ENCODE measurements at regions not wholly inside any gene's neighbourhood (a gene's known extent, or its start where the extent isn't known, plus 50 kb on each side); places are given as distances from the start of the nearest gene placed in this dataset.
"Not testable (repeated sequence)": the region's sequence is repeated elsewhere in the genome, so short reads cannot be mapped to it uniquely, and the experiment has no call there.

DNA sequence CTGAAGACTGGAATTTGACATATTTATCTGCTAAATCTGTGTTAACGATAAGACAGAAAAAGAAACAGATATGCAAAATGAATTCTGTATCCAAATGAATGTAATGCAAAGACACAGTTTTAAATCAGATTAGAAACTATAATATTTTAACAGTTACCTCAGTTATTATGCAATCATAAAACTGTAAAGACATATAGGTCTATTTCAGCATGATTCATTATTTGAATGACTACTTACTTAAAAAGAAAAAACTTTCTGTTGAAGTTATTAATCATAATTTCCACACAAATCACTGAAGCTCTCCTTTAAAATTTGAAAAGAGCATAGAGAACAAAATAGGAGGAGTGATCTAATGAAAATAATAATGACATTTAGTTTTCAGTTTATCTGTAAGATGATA, 742.6 kb downstream of the FSCB start:
- DNase-seq (ENCODE audit: insufficient read length, low spot score) (no peak), FAIRE-seq (no peak)

GRCh38 chr14:43755707-43756106, 751.4 kb downstream of the FSCB start:
- no peak for FAIRE-seq
- no peak for DNase-seq (ENCODE audit: insufficient read length, low spot score)

DNA sequence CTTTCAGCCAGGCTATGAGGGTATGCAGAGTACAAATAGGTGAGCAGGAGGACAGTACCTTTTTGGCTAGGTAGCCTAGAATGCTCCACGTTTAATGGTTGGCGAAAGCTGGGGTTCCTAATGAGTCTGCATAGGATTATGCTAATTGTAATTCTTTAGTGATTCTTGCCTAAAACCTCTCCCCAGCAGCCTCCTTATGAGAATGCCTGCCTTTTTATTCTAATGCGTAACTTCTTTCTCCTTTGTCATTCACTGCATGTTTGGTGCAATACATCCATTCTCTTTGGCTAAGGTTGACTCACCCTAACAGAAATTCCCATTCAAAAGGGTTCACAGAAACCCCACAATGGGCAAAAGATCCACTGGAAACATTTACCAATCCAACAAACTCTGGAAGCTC, 752.2 kb downstream of the FSCB start:
- FAIRE-seq (no peak), DNase-seq (ENCODE audit: insufficient read length, low spot score) (no peak)

GRCh38 chr14:43745746-43746145, 761.3 kb downstream of the FSCB start:
- no peak for DNase-seq (ENCODE audit: insufficient read length, low spot score)
- FAIRE-seq = no peak

GRCh38 chr14:43735932-43736331, 771.2 kb downstream of the FSCB start:
- FAIRE-seq (no peak), DNase-seq (ENCODE audit: insufficient read length, low spot score) (no peak)

DNA sequence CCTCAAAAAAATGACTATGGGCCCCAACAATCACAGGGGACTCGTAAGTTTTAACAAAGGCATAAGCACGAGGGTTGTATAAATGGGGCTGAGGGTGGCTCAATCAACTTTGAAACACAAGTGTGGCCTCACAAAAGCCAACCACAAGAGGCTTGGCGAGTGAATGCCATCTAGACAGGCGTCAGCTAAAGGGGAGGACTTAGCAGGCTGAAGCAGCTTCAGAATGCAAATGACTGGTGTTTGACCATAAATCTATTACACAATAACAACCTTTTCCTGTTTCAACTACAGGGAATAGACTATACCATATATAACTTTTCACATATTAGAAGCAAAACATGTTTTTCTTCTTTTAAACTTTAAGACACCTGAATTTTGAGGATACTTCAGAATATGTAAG, 777.9 kb downstream of the FSCB start:
- FAIRE-seq = no peak

DNA sequence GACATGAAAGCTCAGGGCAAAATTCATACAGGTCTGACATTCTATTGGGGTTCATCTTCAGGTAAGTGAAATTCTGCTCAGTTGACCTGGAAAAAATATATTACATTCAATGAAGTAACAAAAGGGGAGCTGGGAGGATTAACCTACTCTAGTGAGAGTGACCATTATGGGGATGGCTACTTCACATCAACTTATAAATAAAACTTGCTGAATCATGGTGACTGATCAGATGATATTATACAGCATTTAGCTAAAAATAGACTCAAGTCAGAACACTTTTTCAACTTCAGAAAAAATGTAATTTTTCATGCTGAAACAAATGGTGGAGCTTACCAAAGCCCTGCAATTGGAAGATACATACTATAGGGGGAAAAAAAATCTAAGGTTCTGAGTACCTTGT, 800.2 kb downstream of the FSCB start:
- no peak for FAIRE-seq
- DNase-seq (ENCODE audit: insufficient read length, low spot score) = no peak

More for the DNA sequence above, 777.9 kb downstream of the FSCB start:
- DNase-seq (ENCODE audit: insufficient read length, low spot score) = no peak

DNA sequence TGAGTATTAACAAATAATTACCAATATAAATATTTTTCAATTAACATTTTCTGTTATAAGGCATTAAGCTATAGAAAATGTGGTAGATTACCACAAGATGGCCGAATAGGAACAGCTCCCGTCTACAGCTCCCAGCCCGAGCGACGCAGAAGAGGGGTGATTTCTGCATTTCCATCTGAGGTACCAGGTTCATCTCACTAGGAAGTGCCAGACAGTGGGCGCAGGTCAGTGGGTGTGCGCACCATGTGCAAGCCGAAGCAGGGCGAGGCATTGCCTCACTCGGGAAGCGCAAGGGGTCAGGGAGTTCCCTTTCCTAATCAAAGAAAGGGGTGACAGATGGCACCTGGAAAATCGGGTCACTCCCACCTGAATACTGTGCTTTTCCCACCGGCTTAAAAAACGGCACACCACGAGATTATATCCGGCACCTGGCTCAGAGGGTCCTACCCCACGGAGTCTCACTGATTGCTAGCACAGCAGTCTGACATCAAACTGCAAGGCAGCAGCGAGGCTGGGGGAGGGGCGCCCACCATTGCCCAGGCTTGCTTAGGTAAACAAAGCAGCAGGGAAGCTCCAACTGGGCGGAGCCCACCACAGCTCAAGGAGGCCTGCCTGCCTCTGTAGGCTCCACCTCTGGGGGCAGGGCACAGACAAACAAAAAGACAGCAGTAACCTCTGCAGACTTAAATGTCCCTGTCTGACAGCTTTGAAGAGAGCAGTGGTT, 808.4 kb downstream of the FSCB start:
- FAIRE-seq; DNase-seq (ENCODE audit: insufficient read length, low spot score): not testable (repeated sequence)

GRCh38 chr14:43697003-43697402, 810.1 kb downstream of the FSCB start:
- no peak for FAIRE-seq
- no peak for DNase-seq (ENCODE audit: insufficient read length, low spot score)

DNA sequence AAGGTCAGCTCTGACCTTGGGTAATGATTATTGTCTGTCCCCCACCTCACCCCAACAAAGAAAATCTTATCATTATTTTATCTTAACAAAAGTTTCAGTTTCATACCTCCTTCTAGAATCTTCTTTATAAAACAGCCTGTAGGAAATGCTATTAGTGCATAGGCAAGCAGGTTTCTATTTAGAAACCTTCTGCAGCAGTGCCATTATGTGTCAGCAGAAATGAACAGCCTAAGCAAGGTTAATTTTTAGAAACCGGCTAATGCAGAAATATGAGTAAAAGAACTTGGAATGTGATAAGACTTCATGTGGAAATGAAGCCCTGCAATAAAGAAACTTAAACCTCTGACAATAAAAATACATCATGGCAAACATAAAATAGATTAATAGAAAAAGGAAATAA, 814.4 kb downstream of the FSCB start:
- no peak for DNase-seq (ENCODE audit: insufficient read length, low spot score)

GRCh38 chr14:43687921-43688320, 819.2 kb downstream of the FSCB start:
- no peak for FAIRE-seq

More for the DNA sequence above, 814.4 kb downstream of the FSCB start:
- FAIRE-seq = no peak

GRCh38 chr14:43677581-43677980, 829.5 kb downstream of the FSCB start:
- no peak for DNase-seq (ENCODE audit: insufficient read length, low spot score)
- no peak for FAIRE-seq

More at GRCh38 chr14:43687921-43688320, 819.2 kb downstream of the FSCB start:
- DNase-seq (ENCODE audit: insufficient read length, low spot score) = no peak

GRCh38 chr14:43674273-43674672, 832.8 kb downstream of the FSCB start:
- no peak for FAIRE-seq
- no peak for DNase-seq (ENCODE audit: insufficient read length, low spot score)

GRCh38 chr14:43671716-43672485, 835.2 kb downstream of the FSCB start:
- DNase-seq (ENCODE audit: insufficient read length, low spot score) (no peak), FAIRE-seq (no peak)

DNA sequence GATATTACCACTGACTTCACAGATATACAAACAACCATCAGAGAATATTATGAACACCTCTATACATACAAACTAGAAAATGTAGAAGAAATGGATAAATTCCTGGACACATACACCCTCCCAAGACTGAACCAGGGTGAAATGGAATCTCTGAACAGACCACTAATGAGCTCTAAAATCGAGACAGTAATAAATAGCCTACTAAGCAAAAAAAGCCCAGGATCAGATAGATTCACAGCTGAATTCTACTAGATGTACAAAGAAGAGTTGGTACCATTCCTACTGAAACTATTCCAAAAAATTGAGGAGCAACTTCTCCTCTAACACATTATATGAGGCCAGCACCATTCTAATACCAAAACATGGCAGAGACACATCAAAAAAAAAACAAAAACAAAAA, 837.7 kb downstream of the FSCB start:
- FAIRE-seq (no peak), DNase-seq (ENCODE audit: insufficient read length, low spot score) (no peak)

DNA sequence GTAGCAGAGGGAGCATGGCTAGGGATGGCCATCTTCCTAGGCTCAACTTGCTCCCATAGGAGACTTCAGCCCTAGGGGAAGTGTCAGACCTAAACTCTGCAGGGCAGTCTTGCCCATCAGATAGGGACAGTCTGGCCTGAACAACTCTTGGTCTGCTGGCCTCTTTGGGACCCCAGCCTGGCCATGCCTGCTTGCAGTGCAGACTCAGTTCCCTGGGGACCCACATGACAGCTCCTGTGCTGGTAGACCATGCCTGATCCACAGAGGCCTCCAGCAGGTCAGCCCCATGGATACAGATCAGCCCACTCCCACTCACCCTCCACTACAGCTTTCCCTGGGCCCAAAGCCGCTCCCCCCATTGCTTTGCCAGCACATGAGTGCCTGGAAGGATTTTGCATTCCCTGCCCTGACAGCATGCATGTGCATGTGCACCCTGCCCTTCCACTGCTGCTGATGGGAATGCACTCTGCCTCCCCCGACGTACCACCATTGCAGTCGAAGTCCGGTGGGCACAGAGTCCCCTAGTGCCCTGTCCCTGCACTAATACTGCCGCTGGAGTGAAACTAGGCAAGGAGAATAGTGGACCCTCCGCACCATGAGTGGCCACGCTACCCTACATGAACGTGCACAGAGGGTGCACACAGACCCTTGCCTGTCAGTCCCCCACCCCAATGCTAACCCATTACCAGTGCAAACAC, 841.4 kb downstream of the FSCB start:
- DNase-seq (ENCODE audit: insufficient read length, low spot score) (no peak), FAIRE-seq (no peak)

DNA sequence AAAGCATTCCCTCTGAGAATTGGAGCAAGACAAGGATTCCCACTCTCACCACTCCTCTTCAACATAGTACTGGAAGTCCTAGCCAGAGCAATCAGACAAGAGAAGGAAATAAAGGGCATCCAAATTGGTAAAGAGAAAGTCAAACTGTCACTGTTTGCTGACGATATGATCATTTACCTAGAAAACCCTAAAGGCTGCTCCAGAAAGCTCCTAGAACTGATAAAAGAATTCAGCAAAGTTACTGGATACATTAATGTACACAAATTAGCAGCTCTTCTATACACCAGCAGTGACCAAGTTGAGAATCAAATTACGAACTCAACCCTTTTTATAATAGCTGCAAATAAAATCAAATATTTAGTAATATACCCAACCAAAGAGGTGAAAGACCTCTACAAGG, 851.9 kb downstream of the FSCB start:
- FAIRE-seq; DNase-seq (ENCODE audit: insufficient read length, low spot score): not testable (repeated sequence)

- DNase-seq (ENCODE audit: insufficient read length, low spot score) = no peak
- no peak for FAIRE-seq
Observed at GRCh38 chr14:43651896-43652295, 855.2 kb downstream of the FSCB start.

DNA sequence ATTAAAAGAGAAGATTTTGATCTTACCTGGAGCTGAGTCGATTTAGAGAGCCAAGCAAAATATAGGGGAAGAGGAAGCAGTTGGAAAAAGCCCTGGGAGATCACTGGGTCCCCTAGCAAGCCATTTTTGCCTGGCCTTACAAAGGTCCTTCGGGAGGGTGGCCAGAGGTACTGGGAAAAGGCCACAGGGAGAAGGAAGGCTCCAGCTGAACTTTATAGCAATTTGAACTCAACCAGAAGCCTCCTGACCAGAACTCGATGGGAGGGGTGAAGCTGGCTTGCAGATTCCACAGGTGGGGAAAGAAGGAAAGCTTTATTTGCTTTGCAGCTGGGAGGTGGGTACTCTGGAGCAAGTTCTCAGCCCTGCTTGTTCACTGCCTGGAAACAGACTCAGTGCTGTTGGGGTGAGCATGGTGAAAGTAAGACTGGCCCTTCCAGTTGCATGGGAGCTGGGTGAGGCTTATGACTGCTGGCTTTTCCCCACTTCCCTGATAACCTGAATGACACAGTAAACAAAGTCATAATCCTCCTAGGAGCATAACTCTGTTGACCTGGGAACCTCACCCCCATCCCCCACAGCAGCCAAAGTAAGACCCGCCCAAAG, 855.8 kb downstream of the FSCB start:
- DNase-seq (ENCODE audit: insufficient read length, low spot score) = no peak
- FAIRE-seq = no peak

- FAIRE-seq (no peak), DNase-seq (ENCODE audit: insufficient read length, low spot score) (no peak)
Observed at GRCh38 chr14:43649508-43649907, 857.6 kb downstream of the FSCB start.

DNA sequence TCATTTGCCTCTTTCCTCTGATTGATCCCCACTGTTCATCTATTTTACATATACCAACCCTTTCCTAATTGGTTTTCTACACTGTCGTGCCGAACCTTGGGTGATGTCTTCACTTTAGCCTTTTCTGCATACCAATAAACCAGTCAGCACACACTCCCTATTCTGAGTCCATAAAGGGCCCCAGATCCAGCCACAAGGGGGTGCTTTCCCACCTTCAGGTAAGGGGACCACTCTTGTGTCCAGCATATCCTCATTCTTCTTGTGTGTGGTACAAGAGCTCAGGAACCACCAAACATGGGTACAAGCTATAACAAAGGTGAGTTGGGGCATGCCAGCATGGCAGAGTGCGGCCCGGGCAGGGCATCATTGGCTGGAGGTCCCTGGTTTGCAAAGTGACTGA, 859.8 kb downstream of the FSCB start:
- FAIRE-seq (no peak), DNase-seq (ENCODE audit: insufficient read length, low spot score) (no peak)

All from GM19239 (cell line).